Liver (tissue), 7 donors: ENCODE measurements at regions not wholly inside any gene's neighbourhood (a gene's known extent, or its start where the extent isn't known, plus 50 kb on each side); places are given as distances from the start of the nearest gene placed in this dataset.

Source experiments
- DNase-seq: peaks from one replicate; pipeline ENCODE4 v3.0.0-alpha.2; 2017; ENCODE audit warnings: low spot score
- H3K27ac ChIP-seq, 2 donors: one replicate each; pipeline ENCODE4 v1.7.0; 2013; ENCODE audit warnings: inconsistent platforms in 2 of 2, low read length in 2 of 2, control low read depth in 1 of 2, low read depth in 1 of 2, mild to moderate bottlenecking in 1 of 2
- H3K27me3 ChIP-seq, 4 donors: one replicate each; pipeline versions ENCODE4 v1.6.1 to v1.7.0; 2013; ENCODE audit warnings: low read length in 3 of 4, inconsistent platforms in 1 of 4, mild to moderate bottlenecking in 1 of 4, moderate library complexity in 1 of 4; ENCODE audit not compliant: control insufficient read depth in 4 of 4, insufficient read depth in 4 of 4
- H3K36me3 ChIP-seq, 4 donors: one replicate each; pipeline versions ENCODE4 v1.6.1 to v1.7.0; 2013; ENCODE audit warnings: low read length in 3 of 4, mild to moderate bottlenecking in 3 of 4, low read depth in 1 of 4, moderate library complexity in 1 of 4; ENCODE audit not compliant: control insufficient read depth in 4 of 4, insufficient read depth in 3 of 4
- H3K4me1 ChIP-seq, 4 donors: one replicate each; pipeline versions ENCODE4 v1.6.1 to v1.7.0; 2013; ENCODE audit warnings: low read length in 3 of 4, mild to moderate bottlenecking in 3 of 4, moderate library complexity in 1 of 4; ENCODE audit not compliant: control insufficient read depth in 4 of 4, insufficient read depth in 4 of 4
- H3K4me3 ChIP-seq, 3 donors: one replicate each; pipeline versions ENCODE4 v1.6.1 to v1.7.0; 2013; ENCODE audit warnings: low read length in 3 of 3, control low read depth in 1 of 3, low read depth in 1 of 3, mild to moderate bottlenecking in 1 of 3
- H3K9ac ChIP-seq, 2 donors: one replicate each; pipeline ENCODE4 v1.7.0; 2013; ENCODE audit warnings: low read length in 2 of 2, mild to moderate bottlenecking in 2 of 2, moderate library complexity in 2 of 2, control low read depth in 1 of 2, low read depth in 1 of 2
- H3K9me3 ChIP-seq, 4 donors: one replicate each; pipeline versions ENCODE4 v1.6.1 to v1.7.0; 2013; ENCODE audit warnings: low read length in 3 of 4; ENCODE audit not compliant: control insufficient read depth in 4 of 4
- EGR1 ChIP-seq, 2 donors: IDR thresholded peaks; 2 replicates each; pipeline ENCODE4 v1.6.1; 2016 to 2018; ENCODE audit warnings: antibody characterized with exemption in 2 of 2, low read depth in 2 of 2
- FOXA1 ChIP-seq: IDR thresholded peaks from 2 replicates; pipeline ENCODE4 v1.6.1; 2016; ENCODE audit warnings: antibody characterized with exemption
- FOXA2 ChIP-seq: IDR thresholded peaks from 2 replicates; pipeline ENCODE4 v1.6.1; 2016; ENCODE audit warnings: antibody characterized with exemption
- GABPA ChIP-seq, 2 donors: IDR thresholded peaks in 1 of 2; conservative IDR thresholded peaks in 1 of 2; 2 replicates each; pipeline ENCODE4 v1.6.1; 2016; ENCODE audit warnings: antibody characterized with exemption in 2 of 2, mild to moderate bottlenecking in 1 of 2, moderate library complexity in 1 of 2
- HNF4A ChIP-seq, 2 donors: conservative IDR thresholded peaks; 2 replicates each; pipeline ENCODE4 v1.6.1; 2016; ENCODE audit warnings: antibody characterized with exemption in 2 of 2, mild to moderate bottlenecking in 2 of 2
- HNF4G ChIP-seq: IDR thresholded peaks from 2 replicates; pipeline ENCODE4 v1.6.1; 2016; ENCODE audit warnings: antibody characterized with exemption
- JUND ChIP-seq, 2 donors: IDR thresholded peaks; 2 replicates each; pipeline ENCODE4 v1.6.1; 2016; ENCODE audit warnings: antibody characterized with exemption in 2 of 2
- NR2F2 ChIP-seq: IDR thresholded peaks from 2 replicates; pipeline ENCODE4 v1.6.1; 2016; ENCODE audit warnings: antibody characterized with exemption
- RAD21 ChIP-seq, 2 donors: IDR thresholded peaks; 2 replicates each; pipeline ENCODE4 v1.6.1; 2016; ENCODE audit warnings: antibody characterized with exemption in 2 of 2, mild to moderate bottlenecking in 2 of 2
- RXRA ChIP-seq, 2 donors: IDR thresholded peaks; 2 replicates each; pipeline ENCODE4 v1.6.1; 2017 to 2018; ENCODE audit warnings: antibody characterized with exemption in 2 of 2, mild to moderate bottlenecking in 1 of 2
- SP1 ChIP-seq: IDR thresholded peaks from 2 replicates; pipeline ENCODE4 v1.6.1; 2018; ENCODE audit warnings: antibody characterized with exemption, mild to moderate bottlenecking
- TAF1 ChIP-seq: conservative IDR thresholded peaks from 2 replicates; pipeline ENCODE4 v1.6.1; 2016; ENCODE audit warnings: antibody characterized with exemption, mild to moderate bottlenecking
- YY1 ChIP-seq: IDR thresholded peaks from 2 replicates; pipeline ENCODE4 v1.6.1; 2016; ENCODE audit warnings: antibody characterized with exemption, mild to moderate bottlenecking
- WGBS: extraction: QIAGEN DNeasy Blood & Tissue Kit; methylation state at CpG from one replicate; pipeline ENCODE4 v1.1.7; 2013; 5-methylcytosine and 5-hydroxymethylcytosine counted together
- TF ChIP-seq, protein P1 (sequence below): IDR thresholded peaks from 2 replicates; pipeline ENCODE4 v1.6.1; 2016; ENCODE audit warnings: antibody characterized with exemption
- TF ChIP-seq, protein P2 (sequence below): IDR thresholded peaks from 2 replicates; pipeline ENCODE4 v1.6.1; 2016; ENCODE audit warnings: antibody characterized with exemption, mild to moderate bottlenecking
- TF ChIP-seq, protein P3 (sequence below): IDR thresholded peaks from 2 replicates; pipeline ENCODE4 v1.6.1; 2016; ENCODE audit warnings: antibody characterized with exemption
- TF ChIP-seq, protein P4 (sequence below): IDR thresholded peaks from 2 replicates; pipeline ENCODE4 v1.6.1; 2016; ENCODE audit warnings: antibody characterized with exemption
- donor health status: healthy.
- donor health status: healthy.
- donor health status: healthy.
- donor health status: healthy.

DNA sequence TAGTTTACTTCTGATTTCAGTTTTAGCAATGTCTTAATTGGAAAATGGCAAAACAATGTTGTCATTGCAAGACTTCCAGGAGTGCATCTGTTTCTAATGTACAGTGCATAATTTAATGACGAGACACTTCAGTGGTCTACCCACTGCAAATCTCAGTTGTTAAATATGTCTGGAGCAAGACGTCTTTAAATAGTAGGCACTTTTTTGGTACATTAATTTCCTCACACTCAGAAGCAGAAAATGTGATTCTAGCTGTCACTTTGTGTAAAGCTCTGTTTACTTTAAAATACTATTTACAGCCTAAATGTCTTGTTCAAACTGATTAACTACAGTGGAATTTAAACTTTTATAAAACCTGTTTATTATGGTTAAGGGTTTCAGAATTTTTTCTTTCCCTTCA lies 815.5 kb downstream of the TLE1 start:
- Histone ChIP-seq H3K36me3 (no peaks in the 10 kb centered on the region), H3K9ac (no peak overlapping the region), H3K27ac (no peak overlapping the region), H3K4me1 (no peaks in the 10 kb centered on the region), H3K9me3 (no peaks in the 10 kb centered on the region), H3K27me3 (no peaks in the 10 kb centered on the region), H3K4me3 (no peak overlapping the region)
- DNase-seq = no peak
- WGBS = 67% methylated on average over 2 of the region's 2 CpGs
- TF ChIP-seq, protein P1, sequence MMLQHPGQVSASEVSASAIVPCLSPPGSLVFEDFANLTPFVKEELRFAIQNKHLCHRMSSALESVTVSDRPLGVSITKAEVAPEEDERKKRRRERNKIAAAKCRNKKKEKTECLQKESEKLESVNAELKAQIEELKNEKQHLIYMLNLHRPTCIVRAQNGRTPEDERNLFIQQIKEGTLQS = no peak
- TF ChIP-seq GABPA (IDR thresholded peaks at IDR 0.05 in 1 of 2, conservative IDR thresholded peaks at IDR 0.05 in 1 of 2) (no peak), NR2F2 (no peak), JUND (IDR thresholded peaks at IDR 0.05) (no peak), FOXA2 (no peak), EGR1 (IDR thresholded peaks at IDR 0.05; ENCODE audit: low read depth in 2 of 2) (no peak), SP1 (no peak), RXRA (IDR thresholded peaks at IDR 0.05) (no peak), TAF1 (no peak), HNF4G (no peak), RAD21 (IDR thresholded peaks at IDR 0.05) (no peak), FOXA1 (no peak)
- TF ChIP-seq, protein P2, sequence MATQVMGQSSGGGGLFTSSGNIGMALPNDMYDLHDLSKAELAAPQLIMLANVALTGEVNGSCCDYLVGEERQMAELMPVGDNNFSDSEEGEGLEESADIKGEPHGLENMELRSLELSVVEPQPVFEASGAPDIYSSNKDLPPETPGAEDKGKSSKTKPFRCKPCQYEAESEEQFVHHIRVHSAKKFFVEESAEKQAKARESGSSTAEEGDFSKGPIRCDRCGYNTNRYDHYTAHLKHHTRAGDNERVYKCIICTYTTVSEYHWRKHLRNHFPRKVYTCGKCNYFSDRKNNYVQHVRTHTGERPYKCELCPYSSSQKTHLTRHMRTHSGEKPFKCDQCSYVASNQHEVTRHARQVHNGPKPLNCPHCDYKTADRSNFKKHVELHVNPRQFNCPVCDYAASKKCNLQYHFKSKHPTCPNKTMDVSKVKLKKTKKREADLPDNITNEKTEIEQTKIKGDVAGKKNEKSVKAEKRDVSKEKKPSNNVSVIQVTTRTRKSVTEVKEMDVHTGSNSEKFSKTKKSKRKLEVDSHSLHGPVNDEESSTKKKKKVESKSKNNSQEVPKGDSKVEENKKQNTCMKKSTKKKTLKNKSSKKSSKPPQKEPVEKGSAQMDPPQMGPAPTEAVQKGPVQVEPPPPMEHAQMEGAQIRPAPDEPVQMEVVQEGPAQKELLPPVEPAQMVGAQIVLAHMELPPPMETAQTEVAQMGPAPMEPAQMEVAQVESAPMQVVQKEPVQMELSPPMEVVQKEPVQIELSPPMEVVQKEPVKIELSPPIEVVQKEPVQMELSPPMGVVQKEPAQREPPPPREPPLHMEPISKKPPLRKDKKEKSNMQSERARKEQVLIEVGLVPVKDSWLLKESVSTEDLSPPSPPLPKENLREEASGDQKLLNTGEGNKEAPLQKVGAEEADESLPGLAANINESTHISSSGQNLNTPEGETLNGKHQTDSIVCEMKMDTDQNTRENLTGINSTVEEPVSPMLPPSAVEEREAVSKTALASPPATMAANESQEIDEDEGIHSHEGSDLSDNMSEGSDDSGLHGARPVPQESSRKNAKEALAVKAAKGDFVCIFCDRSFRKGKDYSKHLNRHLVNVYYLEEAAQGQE = no peak

DNA sequence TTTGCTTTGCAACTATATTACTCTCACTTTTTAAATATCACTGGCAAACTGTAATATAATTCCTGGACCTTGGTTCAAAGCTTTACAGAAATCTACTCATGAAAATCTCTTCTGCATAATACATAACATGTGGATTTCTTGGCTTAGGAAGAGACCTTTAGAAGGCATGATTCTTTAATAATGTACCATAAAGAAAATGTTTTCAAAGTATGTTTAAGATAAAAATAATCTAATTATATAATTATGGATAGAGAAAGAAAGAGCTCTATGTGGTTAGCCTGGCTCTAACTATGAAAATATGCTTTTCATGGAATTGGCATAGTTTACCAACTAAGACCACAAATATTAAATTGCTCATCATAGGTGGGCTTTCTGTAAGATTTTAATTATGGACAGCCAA lies 817.8 kb downstream of the TLE1 start:
- H3K9me3 ChIP-seq = no peaks in the 10 kb centered on the region
- H3K4me3 ChIP-seq = no peak overlapping the region
- no peak for TF ChIP-seq TAF1
- H3K4me1 ChIP-seq = no peaks in the 10 kb centered on the region
- H3K27me3 ChIP-seq = no peaks in the 10 kb centered on the region
- no peak overlapping the region for H3K9ac ChIP-seq
- DNase-seq = no peak
- H3K27ac ChIP-seq = no peak overlapping the region
- no peaks in the 10 kb centered on the region for H3K36me3 ChIP-seq

DNA sequence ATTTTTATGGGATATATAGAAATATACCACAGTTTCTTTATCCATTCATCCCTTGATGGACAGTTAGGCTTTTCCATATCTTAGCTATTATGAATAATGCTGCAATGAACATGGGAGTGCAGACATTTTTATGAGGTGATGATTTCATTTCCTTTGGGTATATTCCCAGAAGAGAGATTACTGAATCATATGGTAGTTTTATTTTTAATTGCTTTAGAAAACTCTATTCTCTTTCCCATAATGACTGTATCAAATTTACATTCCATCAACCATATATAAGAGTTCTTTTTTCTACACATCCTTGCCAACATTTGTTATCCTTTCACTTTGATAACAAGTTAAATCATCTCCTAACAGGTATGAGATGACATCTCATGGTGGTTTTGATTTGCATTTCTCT lies 821.6 kb downstream of the TLE1 start:
- TF ChIP-seq YY1 (no peak), NR2F2 (no peak), FOXA1 (no peak), GABPA (IDR thresholded peaks at IDR 0.05 in 1 of 2, conservative IDR thresholded peaks at IDR 0.05 in 1 of 2) (no peak), HNF4A (conservative IDR thresholded peaks at IDR 0.05) (no peak), HNF4G (no peak), EGR1 (IDR thresholded peaks at IDR 0.05; ENCODE audit: low read depth in 2 of 2) (no peak), RXRA (IDR thresholded peaks at IDR 0.05) (no peak)
- TF ChIP-seq, protein P2 = no peak
- TF ChIP-seq, protein P3, sequence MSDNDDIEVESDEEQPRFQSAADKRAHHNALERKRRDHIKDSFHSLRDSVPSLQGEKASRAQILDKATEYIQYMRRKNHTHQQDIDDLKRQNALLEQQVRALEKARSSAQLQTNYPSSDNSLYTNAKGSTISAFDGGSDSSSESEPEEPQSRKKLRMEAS = no peak
- TF ChIP-seq, protein P4, sequence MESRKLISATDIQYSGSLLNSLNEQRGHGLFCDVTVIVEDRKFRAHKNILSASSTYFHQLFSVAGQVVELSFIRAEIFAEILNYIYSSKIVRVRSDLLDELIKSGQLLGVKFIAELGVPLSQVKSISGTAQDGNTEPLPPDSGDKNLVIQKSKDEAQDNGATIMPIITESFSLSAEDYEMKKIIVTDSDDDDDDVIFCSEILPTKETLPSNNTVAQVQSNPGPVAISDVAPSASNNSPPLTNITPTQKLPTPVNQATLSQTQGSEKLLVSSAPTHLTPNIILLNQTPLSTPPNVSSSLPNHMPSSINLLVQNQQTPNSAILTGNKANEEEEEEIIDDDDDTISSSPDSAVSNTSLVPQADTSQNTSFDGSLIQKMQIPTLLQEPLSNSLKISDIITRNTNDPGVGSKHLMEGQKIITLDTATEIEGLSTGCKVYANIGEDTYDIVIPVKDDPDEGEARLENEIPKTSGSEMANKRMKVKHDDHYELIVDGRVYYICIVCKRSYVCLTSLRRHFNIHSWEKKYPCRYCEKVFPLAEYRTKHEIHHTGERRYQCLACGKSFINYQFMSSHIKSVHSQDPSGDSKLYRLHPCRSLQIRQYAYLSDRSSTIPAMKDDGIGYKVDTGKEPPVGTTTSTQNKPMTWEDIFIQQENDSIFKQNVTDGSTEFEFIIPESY = no peak
- Histone ChIP-seq H3K9me3 (no peaks in the 10 kb centered on the region), H3K27me3 (no peaks in the 10 kb centered on the region), H3K27ac (no peak overlapping the region), H3K36me3 (no peaks in the 10 kb centered on the region), H3K9ac (no peak overlapping the region), H3K4me3 (no peak overlapping the region), H3K4me1 (no peaks in the 10 kb centered on the region)
- DNase-seq = no peak
